GM08714 (cell line): ENCODE measurements at regions not wholly inside any gene's neighbourhood (a gene's known extent, or its start where the extent isn't known, plus 50 kb on each side); places are given as distances from the start of the nearest gene placed in this dataset.

Experiments
- H3K4me3 ChIP-seq: fragments of 200-500 bp; sonication (Bioruptor generic); 2 replicates; pipeline ENCODE4 v1.5.1; 2014; ENCODE audit warnings: mild to moderate bottlenecking, low read length, inconsistent platforms
- ZNF274 ChIP-seq: IDR thresholded peaks from 2 replicates; pipeline ENCODE4 v1.6.1; 2012; ENCODE audit warnings: mild to moderate bottlenecking, low read depth, low read length

DNA sequence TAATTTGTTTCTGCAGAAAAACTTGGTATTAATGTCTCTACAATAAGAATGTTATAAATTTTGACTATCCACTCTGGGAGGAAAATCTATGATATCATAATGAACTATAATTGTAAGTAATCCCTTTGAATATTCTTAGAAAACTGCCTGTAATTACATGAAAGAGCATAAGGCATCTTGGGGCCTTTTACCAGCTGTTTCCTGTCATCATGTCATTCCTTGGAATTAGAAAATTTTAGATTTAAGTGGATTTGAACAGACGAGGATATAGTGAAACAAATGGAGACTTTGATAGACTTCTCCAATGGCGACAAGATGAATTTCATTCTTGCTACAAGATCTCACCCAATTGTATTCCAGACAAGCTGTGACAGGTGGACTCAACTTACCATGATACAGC, 423.4 kb upstream of the FLRT2 start:
- TF ChIP-seq ZNF274, result no peak

DNA sequence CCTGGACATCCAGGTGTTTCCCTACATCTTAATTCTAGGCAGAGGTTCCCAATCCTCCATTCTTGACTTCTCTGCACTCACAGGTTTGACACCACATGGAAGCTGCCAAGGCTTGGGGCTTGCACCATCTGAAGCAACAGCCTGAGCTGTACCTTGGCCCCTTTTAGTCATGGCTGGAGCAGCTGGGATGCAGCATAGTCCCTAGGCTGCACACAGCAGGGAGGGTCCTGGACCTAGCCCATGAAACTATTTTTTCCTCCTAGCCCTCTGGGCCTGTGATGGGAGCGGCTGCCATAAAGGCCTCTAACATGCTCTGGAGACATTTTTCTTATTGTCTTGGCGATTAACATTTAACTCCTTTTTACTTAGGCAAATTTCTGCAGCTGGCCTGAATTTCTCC, 417.2 kb upstream of the FLRT2 start:
- H3K4me3 ChIP-seq, result no peak overlapping the region
- TF ChIP-seq ZNF274, result no peak

More for the DNA sequence above, 423.4 kb upstream of the FLRT2 start:
- no peak overlapping the region for H3K4me3 ChIP-seq

DNA sequence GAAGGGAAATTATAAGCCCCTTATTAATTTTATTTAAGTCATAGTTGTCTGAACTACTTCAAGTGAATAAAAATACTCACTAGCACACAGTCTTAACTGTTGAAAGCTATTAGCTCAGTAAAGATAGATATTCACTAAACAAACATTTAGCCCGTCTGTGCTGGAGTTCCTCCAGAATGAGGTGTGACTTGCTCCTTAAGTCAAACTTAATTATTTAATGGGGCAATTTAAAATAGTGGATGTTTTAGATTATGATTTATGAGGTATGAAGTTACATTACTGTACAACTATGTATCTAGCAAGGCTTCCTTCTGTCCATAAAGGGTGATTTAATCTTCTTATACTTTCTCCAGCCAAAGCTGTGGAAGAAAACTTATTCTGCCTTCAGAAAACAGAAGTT, 414.0 kb upstream of the FLRT2 start:
- TF ChIP-seq ZNF274, result no peak
- no peak overlapping the region for H3K4me3 ChIP-seq

DNA sequence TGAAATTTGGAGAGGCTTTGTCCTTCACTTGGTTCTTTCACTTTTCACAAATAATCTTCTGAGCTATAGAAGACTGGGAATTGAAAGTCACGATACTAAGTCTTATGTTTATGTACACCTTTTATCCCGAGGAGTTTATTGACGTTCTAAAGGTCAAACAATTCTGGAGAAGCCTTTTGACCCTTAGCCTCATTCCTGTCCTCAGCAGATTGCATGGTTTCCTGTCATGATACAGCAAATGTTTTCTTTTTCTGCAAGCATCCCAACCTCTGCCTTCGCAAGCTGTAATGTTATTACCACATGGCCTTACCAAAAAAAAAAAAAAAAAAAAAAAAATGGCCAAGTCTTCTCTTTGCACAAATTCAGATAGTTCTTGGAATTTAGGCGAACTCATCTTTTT, 411.7 kb upstream of the FLRT2 start:
- no peak for TF ChIP-seq ZNF274
- H3K4me3 ChIP-seq, result no peak overlapping the region

DNA sequence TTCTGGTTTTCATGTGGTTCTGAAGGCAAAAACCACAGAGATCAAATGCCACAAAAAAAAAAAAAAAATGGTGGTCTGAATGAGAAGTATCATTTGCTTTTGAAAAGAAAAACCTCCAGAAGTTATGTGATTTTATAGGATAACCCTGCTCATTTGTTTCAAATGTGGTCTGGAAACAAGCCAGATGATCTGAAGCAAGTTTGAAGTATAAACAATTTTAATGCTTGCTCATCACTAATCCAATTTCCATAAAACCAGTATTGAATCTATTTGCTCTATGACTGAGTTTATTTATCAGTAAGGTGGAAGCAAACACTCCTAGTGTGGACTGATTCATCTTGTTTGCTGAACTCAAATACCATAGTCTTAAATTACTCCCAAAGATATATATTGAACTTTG, 407.3 kb upstream of the FLRT2 start:
- TF ChIP-seq ZNF274, result no peak
- no peak overlapping the region for H3K4me3 ChIP-seq

DNA sequence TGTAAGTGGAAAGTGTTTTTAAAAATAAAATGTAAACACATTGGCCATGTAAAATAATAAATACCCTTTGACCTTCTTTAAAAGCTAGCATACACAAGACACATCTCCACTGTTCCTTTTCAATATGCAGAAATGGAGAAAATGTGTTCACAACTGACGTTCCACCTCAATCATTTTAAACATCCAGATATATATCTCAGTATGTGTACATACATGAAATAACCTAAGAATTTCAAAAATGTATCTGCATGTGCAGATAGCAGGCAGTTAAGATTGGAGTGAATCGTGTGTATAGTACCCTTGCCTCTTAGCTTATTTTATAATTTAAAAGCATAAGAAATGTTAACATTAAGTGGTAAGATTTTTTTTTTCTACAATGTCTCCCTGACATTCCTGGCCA, 406.2 kb upstream of the FLRT2 start:
- no peak for TF ChIP-seq ZNF274
- H3K4me3 ChIP-seq, result no peak overlapping the region

DNA sequence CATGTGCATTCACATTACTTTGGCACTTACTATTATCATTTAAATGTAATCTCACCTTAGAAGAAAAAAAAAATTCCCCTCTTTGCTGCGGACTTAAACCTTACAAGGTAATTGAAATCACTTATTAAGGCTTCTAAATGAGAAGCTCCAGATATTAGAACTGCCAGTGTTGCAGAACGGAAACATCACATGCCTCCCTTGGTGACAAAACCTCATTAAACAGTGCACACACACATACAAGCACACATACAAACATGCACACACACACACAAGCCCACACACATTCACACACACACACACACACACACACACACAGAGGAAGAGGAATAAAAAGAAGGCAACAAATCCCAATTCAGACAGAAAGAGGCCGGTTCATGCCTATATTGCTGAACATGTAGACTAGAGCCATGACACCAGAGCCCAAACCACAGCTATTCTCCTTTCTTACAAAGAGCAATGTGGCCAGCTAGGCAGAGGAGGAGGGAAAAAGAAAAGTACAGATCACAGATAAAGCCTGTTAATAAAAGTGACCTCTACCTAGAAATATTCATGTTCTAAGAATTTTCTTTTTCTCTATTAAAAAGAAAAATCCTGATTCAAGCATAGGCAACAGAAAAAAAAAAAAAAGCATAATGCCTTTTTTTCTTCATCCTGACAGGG, 405.2 kb upstream of the FLRT2 start:
- TF ChIP-seq ZNF274, result no peak

DNA sequence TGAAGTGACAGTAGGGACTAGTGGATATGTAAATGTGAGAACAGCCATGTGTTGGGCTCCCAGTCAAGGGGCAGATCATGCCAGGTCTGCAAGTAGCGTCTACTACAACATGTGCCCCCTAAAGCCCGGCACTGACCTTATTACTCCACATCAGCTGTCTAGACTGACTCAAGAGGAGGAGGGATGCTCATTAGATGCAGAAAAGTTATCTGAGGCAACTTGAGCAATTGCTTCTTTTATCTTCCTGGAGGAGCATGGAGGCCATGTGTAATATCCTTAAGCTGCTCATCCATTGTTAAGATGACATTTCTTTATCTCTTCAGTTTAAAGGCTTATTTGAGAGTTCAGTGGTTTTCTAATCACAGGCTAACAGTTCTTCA, 404.7 kb upstream of the FLRT2 start:
- H3K4me3 ChIP-seq, result no peak overlapping the region
- no peak for TF ChIP-seq ZNF274

More for the DNA sequence above, 405.2 kb upstream of the FLRT2 start:
- no peak overlapping the region for H3K4me3 ChIP-seq

DNA sequence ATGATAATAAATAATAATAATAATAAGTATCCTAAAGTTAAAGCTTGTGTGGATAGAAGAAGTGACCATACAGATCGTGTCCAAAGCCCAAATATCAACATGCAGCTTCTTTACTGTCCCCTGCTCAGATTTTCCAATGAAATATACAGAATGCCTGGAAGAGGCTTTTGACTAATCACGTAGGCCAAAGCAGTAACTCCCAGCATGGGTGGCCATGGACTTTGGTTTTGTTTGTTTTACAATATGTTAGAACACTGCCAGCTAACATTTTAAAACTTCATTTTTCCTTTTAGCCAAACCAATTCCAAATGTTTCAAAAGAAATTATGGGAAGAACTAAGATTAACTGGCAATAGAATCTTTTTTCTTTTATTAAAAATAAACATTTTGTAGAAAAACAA, 400.0 kb upstream of the FLRT2 start:
- no peak for TF ChIP-seq ZNF274
- H3K4me3 ChIP-seq, result no peak overlapping the region

DNA sequence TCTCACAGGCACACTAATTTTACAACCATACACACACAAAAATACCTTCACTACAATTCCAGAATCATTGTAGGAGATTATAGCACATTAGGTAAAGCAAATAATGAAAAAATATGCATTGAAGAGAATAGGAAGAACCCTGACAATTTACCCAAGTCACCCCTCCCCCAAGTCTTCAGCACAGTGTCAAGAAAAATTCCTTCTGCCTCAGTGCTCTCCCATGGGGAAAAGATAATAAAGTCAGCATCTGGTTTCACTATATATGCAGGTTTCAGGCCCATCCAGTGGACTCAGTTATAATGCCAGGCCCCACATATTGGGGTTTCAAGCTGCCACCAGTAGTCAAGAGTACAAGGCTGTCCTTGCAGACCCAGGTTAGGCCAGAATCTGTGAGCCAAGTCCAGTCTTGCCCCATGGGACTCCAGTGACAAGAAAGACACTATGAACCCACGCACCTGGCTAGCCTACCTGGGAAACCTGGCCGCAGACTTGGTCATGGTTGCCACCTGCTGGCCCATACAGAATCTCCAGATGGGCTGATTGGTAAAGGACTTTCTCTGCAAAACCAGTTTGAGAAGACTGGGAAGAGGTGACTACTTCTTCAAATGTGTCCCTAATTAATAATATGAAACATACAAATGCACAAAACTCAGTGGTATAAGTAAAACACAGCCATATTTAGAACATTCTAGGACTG, 398.6 kb upstream of the FLRT2 start:
- TF ChIP-seq ZNF274, result no peak
- H3K4me3 ChIP-seq, result no peak overlapping the region

DNA sequence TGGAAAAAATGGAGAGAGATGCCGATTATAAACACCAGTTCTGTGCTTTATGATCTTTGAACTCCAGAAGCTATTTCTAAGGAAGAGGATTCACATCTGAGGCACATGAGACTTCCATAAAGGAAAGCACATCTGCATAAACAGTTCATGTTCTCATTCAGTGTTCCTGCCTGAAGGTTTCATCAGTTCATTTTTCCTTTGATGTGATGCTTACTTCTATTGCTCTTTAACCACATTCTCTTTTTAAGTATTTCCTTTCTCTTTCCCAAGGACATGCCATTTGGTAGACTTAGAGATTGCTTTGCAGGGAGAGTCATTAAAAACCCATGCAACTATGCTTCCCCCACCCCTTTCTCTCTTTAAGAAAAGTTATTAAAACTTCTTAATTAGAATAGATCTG, 387.0 kb upstream of the FLRT2 start:
- H3K4me3 ChIP-seq, result no peak overlapping the region
- no peak for TF ChIP-seq ZNF274

DNA sequence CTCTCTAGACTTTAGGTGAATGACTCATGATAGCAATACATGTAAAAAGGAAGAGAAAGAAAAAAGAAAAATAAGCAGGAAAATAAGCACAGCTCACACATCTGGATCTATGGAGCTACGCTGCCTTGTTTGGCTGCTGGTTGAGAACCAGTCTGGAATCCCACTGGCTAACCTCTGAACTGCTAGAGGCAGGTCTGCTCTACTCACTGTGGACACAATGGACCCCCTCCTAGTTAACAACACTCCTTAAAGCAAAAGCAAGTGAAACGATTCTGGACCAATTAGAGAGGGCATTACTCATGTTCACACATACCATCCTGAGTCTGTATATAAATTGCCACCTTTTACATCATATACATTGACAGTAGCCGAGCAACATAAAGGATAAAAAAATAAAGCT, 383.2 kb upstream of the FLRT2 start:
- no peak for TF ChIP-seq ZNF274
- H3K4me3 ChIP-seq, result no peak overlapping the region

DNA sequence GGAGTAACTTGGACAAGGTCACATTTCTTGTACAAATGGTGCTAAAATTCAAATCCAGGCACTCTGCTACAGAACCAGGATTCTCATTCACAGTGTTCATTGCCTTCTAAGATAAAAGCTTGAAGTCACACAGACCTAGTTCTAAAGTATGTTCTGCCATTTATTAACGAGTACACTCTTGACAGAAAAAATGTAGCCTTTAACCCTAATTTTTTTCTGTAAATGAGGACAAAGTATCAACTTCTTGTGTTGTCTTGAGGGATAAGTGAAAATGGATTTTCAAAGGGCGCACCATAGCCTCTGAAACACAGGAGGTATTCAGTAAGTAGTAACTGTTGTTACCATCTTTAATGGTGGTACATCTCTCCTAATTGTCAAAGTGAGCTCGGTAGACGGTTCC, 379.8 kb upstream of the FLRT2 start:
- TF ChIP-seq ZNF274, result no peak
- no peak overlapping the region for H3K4me3 ChIP-seq

DNA sequence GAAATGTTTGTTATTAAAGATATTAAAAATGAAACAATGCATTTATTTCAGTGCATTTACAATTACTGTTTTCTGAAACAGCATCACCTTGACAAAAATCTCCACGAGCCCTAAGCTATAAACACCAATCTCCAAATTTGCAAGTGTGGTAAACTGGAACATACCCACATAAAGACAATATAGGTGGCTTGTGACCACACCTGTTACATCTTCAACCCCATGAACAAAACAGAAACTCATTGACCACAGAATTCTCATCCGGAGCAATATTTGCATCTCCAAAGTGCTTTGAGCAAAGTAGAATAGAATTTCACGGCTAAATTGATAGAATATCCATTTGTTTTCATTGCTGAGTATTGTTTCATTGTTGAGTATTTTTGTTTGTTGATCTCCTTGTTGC, 375.2 kb upstream of the FLRT2 start:
- H3K4me3 ChIP-seq, result no peak overlapping the region
- TF ChIP-seq ZNF274, result no peak

DNA sequence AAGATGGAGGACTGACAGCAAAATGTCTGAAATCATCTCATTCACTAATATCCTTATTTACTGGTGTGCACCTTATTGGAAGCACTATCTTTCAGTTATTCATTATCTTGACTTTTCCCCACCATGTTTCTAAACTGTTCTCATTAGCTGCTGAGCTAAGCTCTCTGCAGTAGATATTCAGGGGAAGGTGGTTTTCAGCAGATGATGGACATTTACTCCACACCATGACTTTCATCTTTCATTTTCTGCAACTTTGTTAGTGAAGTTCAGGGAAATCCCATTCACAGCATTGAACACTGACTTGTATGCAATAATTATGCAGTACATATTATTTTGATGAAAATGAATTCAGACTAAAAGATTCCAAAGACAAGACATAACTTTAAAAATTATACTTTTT, 373.6 kb upstream of the FLRT2 start:
- H3K4me3 ChIP-seq, result no peak overlapping the region
- no peak for TF ChIP-seq ZNF274

DNA sequence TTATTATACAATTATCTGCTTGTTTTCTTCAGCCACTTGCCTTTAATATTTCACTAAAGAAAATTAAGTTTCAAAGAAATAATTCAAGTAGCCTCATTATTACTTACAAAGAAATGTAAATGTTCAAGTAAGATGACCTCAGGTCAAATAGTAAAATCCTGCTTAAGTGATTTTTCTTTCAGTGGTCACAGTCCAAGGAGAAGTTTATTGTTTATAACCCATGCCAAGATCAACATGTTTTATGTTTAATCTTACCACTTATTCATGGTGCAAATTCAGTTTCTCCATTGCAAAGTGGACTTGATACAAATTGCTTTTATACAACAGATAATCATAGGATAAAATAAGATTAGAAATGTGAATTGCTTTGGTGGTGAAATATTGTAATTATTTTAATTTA, 370.2 kb upstream of the FLRT2 start:
- H3K4me3 ChIP-seq, result no peak overlapping the region
- no peak for TF ChIP-seq ZNF274
